T-helper 2 cell treated with Interferon-gamma antibody and Interleukin-4, amounts not matched to agents 5 μg/mL and 100 μg/mL, for 36 hours (primary cell): ENCODE measurements at regions not wholly inside any gene's neighbourhood (a gene's known extent, or its start where the extent isn't known, plus 50 kb on each side); places are given as distances from the start of the nearest gene placed in this dataset.
"Not testable (repeated sequence)": the region's sequence is repeated elsewhere in the genome, so short reads cannot be mapped to it uniquely, and the experiment has no call there.

Experiments
- DNase-seq: peaks from one replicate; pipeline ENCODE4 v3.0.0; 2021; ENCODE audit warnings: low spot score
- H3K27ac Mint-ChIP-seq: one replicate; pipeline ENCODE4 v1.8.0; 2021; ENCODE audit warnings: mild to moderate bottlenecking, mixed read lengths
- H3K27me3 Mint-ChIP-seq: one replicate; pipeline ENCODE4 v1.8.0; 2021; ENCODE audit warnings: low read depth, mixed read lengths
- H3K36me3 Mint-ChIP-seq: one replicate; pipeline ENCODE4 v1.8.0; 2021; ENCODE audit warnings: low read depth, mixed read lengths
- H3K4me1 Mint-ChIP-seq: one replicate; pipeline ENCODE4 v1.8.0; 2021; ENCODE audit warnings: low read depth, mixed read lengths
- H3K4me3 Mint-ChIP-seq: one replicate; pipeline ENCODE4 v1.8.0; 2022; ENCODE audit warnings: mild to moderate bottlenecking, moderate library complexity, mixed read lengths
- H3K9me3 Mint-ChIP-seq: one replicate; pipeline ENCODE4 v1.8.0; 2021; ENCODE audit warnings: mixed read lengths

DNA sequence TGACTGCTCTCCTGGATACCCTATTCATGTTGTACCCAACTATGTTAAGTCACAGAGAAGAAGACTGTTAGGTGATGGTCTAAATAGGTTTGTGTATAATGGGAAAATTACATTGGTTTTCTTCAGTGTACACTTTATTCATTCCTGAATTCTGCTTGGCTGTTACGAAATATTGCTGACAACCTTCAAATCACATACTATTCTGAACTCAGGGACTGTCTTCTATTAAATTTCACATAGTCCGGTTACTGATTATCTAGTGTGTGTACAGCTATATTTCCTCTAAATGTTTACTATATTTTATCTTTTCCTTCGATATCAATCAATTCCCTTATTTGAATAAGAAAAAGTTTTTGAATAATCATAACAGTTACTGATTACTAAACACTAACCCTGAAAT is 1090.3 kb upstream of the CITED2 start:
- no peaks in the 10 kb centered on the region for H3K9me3 Mint-ChIP-seq
- no peaks in the 10 kb centered on the region for H3K36me3 Mint-ChIP-seq
- no peaks in the 10 kb centered on the region for H3K4me1 Mint-ChIP-seq
- H3K4me3 Mint-ChIP-seq, result no peak overlapping the region
- H3K27me3 Mint-ChIP-seq, result peaks cover 7% of the 10 kb centered on the region
- no peak overlapping the region for H3K27ac Mint-ChIP-seq
- DNase-seq, result no peak

DNA sequence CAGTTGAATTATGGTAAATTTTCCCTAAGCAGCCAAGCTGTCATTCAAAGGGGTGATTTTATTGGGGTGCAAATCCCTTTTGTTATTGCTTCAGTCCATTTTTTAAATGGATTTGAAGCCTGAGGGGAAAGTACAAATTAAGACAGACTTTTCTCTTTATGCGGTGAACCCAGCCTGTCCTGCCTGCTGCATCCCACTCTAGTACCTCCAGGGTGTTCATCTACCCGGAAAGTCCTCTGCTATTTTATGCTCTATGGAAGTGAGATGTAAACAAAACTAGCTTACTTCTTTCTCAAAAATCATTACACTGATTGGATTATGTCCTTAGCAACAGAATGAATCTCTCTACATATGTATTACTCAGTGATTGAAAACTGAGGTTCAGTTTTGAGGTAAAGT is 1088.9 kb upstream of the CITED2 start:
- no peak for DNase-seq
- H3K4me1 Mint-ChIP-seq, result no peaks in the 10 kb centered on the region
- H3K27ac Mint-ChIP-seq, result no peak overlapping the region
- no peaks in the 10 kb centered on the region for H3K36me3 Mint-ChIP-seq
- no peaks in the 10 kb centered on the region for H3K9me3 Mint-ChIP-seq
- H3K27me3 Mint-ChIP-seq, result peaks cover 7% of the 10 kb centered on the region
- no peak overlapping the region for H3K4me3 Mint-ChIP-seq

DNA sequence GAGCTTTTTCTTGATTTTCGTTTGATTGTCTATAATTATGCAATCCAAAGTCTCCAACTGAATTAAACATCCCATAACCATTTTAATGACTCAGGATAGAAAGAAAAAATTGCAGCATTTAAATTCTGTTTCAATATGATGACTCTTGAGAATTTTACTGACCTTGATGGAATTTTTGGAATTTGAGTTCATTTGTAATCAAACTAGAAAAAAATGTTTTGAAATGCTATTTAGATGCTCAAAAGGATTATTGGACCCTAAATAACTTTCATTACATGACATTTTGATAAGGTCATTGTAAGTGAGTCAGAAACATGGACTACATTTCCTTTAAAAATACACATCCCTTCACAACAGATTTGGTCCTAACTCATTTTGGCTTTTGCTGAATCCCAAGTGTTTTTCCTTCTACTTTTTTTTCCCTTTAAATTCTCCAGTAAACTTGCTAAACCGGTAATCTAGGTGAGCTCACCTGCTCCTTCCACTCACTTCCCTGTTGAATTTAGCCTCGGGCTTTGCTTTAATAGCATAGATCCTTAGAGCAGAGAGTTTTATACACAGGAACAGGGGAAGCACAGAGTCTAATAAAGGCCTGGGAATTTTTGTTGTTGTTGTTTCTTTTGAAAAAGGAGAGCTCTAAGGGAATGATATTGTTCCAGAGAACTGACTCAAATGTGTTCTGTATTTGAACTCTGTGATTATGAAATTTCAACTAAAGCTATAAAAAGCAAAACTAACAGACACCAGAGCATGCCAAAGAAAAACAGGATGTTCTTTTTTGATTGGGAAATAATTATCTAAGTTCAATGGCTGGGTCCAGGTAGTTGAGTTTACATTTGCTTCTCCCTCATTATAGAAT is 1088.2 kb upstream of the CITED2 start:
- Mint-ChIP-seq H3K4me1 (no peaks in the 10 kb centered on the region), H3K9me3 (no peaks in the 10 kb centered on the region), H3K36me3 (no peaks in the 10 kb centered on the region), H3K27me3 (peaks cover 7% of the 10 kb centered on the region), H3K27ac (no peak overlapping the region), H3K4me3 (no peak overlapping the region)
- DNase-seq, result no peak

DNA sequence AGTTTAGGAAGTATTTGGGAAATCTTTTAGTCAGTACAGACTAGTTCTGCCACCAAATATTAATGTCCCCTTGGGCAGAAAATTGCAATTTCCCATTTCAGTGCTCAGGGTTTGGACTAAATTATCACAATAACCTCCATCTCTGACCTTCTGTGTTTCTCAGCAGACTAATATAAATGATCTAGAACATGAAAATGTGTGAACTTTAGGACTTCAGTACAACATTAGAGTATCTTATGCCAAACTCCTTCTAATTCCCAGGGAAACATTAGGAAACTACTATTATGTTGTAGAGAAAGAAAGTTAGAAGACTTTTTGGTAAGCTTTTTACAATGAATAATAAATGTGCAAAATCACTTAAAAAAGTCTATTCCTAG is 1087.6 kb upstream of the CITED2 start:
- no peaks in the 10 kb centered on the region for H3K9me3 Mint-ChIP-seq
- no peaks in the 10 kb centered on the region for H3K36me3 Mint-ChIP-seq
- DNase-seq, result no peak
- H3K4me3 Mint-ChIP-seq, result no peak overlapping the region
- no peaks in the 10 kb centered on the region for H3K4me1 Mint-ChIP-seq
- H3K27me3 Mint-ChIP-seq, result peaks cover 7% of the 10 kb centered on the region
- no peak overlapping the region for H3K27ac Mint-ChIP-seq

DNA sequence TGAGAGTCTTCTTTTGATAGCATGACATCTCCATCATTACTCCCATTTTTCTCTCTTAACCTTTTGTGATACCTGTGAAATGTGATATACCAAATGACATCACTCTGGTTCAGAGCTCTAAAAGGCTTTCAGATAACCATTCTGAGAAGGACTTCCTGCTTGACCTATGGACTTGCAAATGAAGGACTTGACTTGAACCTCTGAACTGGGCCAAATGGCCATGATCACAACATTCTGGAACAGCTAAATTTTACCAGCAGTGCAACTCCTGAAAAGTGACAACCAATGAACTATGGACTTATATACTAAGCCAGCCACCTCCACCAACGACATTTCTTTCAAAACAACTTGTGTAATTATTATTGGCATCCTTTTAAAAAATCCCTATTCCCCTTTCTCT is 1085.8 kb upstream of the CITED2 start:
- no peak for DNase-seq
- no peaks in the 10 kb centered on the region for H3K36me3 Mint-ChIP-seq
- H3K9me3 Mint-ChIP-seq, result no peaks in the 10 kb centered on the region
- H3K4me1 Mint-ChIP-seq, result no peaks in the 10 kb centered on the region
- no peak overlapping the region for H3K4me3 Mint-ChIP-seq
- peaks cover 7% of the 10 kb centered on the region for H3K27me3 Mint-ChIP-seq
- no peak overlapping the region for H3K27ac Mint-ChIP-seq

DNA sequence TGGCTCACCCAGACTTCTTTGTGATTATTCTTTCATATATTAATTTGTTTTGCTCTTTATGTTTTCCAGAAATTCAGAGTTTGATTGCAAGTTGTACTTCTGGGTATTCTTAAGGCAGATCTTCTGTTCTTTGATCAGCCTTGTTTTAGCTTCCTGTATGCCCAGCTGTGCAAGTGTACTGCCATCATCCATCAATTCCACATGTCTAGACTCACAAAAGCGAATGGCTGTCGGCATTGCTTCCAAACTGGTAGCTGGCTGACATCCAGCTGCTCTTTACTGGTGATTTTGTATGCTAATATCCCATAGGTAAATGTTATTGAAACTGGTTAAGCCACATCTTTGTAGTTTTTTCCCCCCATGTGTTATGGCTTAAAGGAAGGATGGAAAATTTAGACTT is 1084.8 kb upstream of the CITED2 start:
- Mint-ChIP-seq H3K36me3 (no peaks in the 10 kb centered on the region), H3K27me3 (peaks cover 7% of the 10 kb centered on the region), H3K4me3 (no peak overlapping the region), H3K9me3 (no peaks in the 10 kb centered on the region), H3K4me1 (no peaks in the 10 kb centered on the region), H3K27ac (no peak overlapping the region)
- no peak for DNase-seq

DNA sequence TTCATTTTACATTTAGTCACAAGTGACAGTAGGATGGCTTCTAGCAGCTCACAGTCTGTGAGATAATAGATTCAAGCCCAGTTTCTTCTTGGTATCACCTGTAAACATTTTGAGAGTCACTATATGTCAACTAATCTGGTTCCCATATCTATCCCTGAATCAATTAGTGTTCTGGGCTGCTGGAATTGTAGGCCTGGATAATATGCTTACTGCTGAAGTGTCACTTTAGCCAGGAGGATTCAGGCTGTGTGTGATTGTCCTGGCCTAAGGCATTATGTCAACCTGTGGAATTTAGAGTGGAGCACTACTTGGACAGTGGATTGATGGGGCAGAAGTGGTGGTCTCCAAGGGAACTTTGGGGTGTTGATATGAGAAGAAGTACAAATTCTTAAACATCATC is 1071.8 kb upstream of the CITED2 start:
- H3K4me3 Mint-ChIP-seq, result no peak overlapping the region
- H3K36me3 Mint-ChIP-seq, result no peaks in the 10 kb centered on the region
- H3K9me3 Mint-ChIP-seq, result no peaks in the 10 kb centered on the region
- DNase-seq, result no peak
- no peaks in the 10 kb centered on the region for H3K4me1 Mint-ChIP-seq
- H3K27ac Mint-ChIP-seq, result no peak overlapping the region
- no peaks in the 10 kb centered on the region for H3K27me3 Mint-ChIP-seq

DNA sequence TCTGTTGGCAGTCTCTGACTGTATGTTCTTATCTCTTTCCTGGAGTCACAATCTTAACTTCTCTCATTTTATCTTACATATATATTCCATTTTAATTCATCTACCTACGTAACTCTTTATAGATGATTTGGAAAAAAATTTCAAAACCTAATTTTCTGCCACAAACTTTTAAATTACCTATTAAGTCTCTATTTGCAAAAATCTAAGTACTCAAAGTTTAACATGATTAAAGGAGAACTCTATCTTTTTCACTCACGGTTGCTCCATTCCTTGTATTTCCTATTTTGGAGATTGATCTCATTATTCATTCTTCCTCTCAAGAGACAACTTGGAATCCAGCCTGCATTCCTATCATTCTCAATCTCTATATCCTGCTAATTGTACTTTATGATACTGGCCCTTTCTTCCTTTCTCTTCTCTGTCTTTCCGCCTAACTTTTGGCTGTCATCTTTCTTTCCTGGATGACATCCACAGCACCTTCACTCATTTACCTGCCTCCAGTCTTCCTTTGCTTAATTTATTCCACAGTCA is 1071.1 kb upstream of the CITED2 start:
- H3K4me1 Mint-ChIP-seq, result no peaks in the 10 kb centered on the region
- no peaks in the 10 kb centered on the region for H3K9me3 Mint-ChIP-seq
- DNase-seq, result no peak
- H3K27ac Mint-ChIP-seq, result no peak overlapping the region
- no peaks in the 10 kb centered on the region for H3K36me3 Mint-ChIP-seq
- H3K27me3 Mint-ChIP-seq, result no peaks in the 10 kb centered on the region
- H3K4me3 Mint-ChIP-seq, result no peak overlapping the region

DNA sequence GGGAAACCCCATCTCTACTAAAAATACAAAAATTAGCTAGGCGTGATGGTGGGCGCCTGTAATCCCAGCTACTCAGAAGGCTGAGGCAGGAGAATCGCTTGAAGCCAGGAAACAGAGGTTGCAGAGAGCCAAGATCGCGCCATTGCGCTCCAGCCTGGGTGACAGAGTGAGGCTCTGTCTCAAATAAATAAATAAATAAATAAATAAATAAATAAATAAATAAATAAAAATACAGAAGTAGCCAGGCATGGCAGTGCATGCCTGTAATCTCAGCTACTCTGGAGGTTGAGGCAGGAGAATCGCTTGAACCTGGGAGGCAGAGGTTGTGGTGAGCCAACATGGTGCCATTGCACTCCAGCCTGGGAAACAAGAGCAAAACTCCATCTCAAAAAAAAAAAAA is 1068.7 kb upstream of the CITED2 start:
- not testable (repeated sequence) for H3K4me3 Mint-ChIP-seq, H3K27ac Mint-ChIP-seq, H3K9me3 Mint-ChIP-seq, H3K27me3 Mint-ChIP-seq, DNase-seq, H3K4me1 Mint-ChIP-seq, H3K36me3 Mint-ChIP-seq

DNA sequence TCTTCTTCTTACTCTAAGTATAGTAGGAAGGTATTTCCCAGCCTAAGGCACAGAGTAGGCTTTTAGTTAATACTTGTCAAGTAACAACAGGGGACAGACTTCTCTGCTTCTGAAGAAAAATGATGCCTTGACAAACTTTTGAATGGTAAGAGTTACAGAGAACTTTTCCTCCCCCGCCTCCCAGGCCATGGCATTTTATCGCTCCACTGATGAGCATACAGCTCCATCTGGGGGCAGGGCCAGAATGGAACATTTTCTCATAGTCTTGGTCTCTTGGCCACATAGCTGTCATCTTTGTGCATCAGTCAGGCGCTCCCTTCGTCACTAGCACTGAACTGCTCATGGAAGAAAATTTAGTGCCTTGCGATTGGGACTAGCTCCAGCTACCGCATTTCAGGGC is 1066.8 kb upstream of the CITED2 start:
- Mint-ChIP-seq H3K27ac (no peak overlapping the region), H3K4me3 (no peak overlapping the region), H3K4me1 (no peaks in the 10 kb centered on the region), H3K9me3 (no peaks in the 10 kb centered on the region), H3K36me3 (no peaks in the 10 kb centered on the region), H3K27me3 (no peaks in the 10 kb centered on the region)
- no peak for DNase-seq

DNA sequence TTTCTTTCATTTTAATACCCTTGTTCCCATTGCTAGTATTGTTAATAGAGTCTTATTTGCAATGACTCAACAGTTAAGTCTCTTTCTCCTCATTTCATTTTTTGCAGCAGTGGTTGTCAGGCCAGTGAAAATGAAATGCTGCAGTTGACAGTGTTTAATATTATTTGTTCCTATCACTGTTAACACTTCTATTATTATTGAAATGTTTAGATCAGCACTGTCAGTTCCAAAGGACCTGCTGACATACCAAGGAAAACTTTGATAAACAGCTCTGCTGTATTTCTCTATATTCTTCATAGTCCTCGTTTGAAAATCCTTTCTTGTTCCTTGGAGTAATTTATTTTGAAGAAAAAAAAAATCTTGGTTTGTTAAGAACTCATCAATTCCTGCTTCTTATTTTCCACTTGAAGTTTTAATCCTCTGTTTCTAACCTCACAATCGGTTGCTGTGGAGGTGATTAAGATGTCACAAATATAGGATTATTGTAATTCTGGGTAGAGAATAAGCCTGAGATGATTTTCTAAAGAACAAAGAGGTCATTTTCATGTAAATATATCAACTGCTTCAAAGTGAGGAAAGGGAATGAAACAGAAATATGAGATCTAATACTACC is 1065.9 kb upstream of the CITED2 start:
- Mint-ChIP-seq H3K27ac (no peak overlapping the region), H3K4me3 (no peak overlapping the region), H3K36me3 (no peaks in the 10 kb centered on the region), H3K27me3 (no peaks in the 10 kb centered on the region), H3K9me3 (no peaks in the 10 kb centered on the region), H3K4me1 (no peaks in the 10 kb centered on the region)
- DNase-seq, result no peak

DNA sequence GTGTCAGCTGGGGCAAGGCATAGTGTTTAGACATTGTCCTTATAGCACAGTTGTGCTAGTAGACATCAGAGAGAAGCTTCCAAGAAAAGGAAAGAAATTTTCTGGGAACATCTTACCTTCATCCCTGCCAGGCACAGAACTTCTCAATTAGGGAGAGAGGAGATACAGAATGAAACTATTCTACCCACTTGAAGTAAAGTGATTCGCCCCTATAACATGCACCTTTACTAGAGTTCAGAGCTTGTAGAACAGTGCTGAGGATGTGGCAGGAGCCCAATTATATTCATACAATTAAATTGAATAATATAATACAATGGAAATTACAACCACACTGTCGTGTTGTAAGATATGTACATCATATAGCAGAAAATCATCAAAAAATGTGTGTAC is 1063.9 kb upstream of the CITED2 start:
- no peak overlapping the region for H3K4me3 Mint-ChIP-seq
- no peaks in the 10 kb centered on the region for H3K4me1 Mint-ChIP-seq
- H3K27me3 Mint-ChIP-seq, result no peaks in the 10 kb centered on the region
- DNase-seq, result no peak
- H3K36me3 Mint-ChIP-seq, result no peaks in the 10 kb centered on the region
- H3K9me3 Mint-ChIP-seq, result no peaks in the 10 kb centered on the region
- H3K27ac Mint-ChIP-seq, result no peak overlapping the region

DNA sequence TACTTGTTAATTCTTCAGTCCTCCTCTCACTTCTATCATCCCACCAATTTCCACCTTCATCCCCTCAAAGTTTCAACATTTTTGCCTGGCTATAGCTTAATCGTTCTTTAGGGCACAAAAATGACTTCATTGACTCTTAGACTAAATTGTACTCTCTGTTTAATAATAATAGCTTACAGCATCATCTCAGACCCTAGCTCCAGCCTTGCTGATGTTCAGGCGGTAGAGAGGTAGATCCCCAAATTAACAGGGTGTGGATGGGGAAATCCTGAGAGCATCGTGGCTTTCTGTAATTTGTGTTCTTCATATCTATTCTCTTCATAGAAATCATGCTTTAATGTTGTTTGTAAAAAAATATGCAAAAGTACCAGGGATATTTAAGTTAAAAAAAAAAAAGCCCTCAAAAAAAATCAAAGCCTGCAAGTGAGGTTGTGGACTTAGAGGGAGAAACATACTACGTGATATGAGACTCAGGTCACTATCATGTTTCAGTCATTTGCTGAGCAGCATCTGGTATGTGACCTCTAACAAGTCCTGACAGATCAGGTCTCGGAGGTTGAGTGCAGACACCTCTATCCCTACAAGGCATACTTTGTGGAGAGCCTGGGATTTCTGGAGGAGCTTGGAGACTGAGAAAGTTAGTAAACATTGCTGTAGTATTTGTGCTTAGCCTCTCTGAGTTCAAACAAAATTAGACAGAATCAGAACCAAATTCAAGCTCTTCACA is 1063.3 kb upstream of the CITED2 start:
- H3K4me1 Mint-ChIP-seq, result no peaks in the 10 kb centered on the region
- no peak for DNase-seq
- no peaks in the 10 kb centered on the region for H3K27me3 Mint-ChIP-seq
- H3K9me3 Mint-ChIP-seq, result no peaks in the 10 kb centered on the region
- H3K4me3 Mint-ChIP-seq, result no peak overlapping the region
- H3K27ac Mint-ChIP-seq, result no peak overlapping the region
- H3K36me3 Mint-ChIP-seq, result no peaks in the 10 kb centered on the region

DNA sequence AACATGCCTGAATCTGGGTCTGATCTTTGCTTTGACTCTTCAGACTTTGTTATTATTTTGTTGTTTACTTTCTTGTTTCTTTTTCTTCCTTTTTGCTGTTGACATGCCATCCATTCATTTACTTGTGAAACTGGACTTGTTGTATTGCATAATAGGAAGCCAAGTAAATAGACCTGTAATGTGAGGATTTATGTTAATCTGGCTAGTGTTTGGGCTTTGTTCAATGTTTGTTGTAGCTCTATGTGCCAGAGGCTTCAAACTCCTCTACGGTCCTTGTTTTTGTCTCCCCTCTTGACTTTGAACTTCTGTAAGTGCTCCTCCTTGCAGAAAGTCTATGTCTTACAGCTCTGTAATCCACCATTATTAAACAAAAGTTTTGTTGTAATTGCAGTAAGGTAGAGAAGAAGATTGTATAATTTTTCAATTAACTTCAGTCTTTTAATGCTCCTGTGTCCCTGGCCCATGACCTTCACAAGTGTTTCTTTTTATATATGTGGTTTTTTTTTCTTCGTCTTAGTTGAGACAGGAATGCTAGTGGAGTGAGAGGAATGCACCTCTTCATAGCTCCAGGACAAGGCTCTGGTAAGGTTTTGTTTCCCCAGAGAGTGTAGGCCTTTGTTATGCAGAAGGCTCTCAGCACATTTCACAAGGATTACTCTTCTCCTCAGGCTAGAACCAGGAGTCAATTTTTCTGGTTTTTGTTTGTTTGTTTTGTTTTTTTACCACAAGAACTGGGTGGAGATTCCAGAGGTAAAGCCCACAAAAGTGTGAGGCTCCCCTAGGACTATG is 1061.8 kb upstream of the CITED2 start:
- H3K9me3 Mint-ChIP-seq, result no peaks in the 10 kb centered on the region
- no peak overlapping the region for H3K27ac Mint-ChIP-seq
- no peaks in the 10 kb centered on the region for H3K27me3 Mint-ChIP-seq
- no peak for DNase-seq
- no peaks in the 10 kb centered on the region for H3K4me1 Mint-ChIP-seq
- H3K4me3 Mint-ChIP-seq, result no peak overlapping the region
- H3K36me3 Mint-ChIP-seq, result no peaks in the 10 kb centered on the region
